Right lobe of liver (tissue), 6 donors: ENCODE measurements at regions not wholly inside any gene's neighbourhood (a gene's known extent, or its start where the extent isn't known, plus 50 kb on each side); places are given as distances from the start of the nearest gene placed in this dataset.

ENCODE experiments used
- ATAC-seq, 4 donors: fragments of 200-7000 bp; cut with Tn5 transposase; one replicate each; pipeline ENCODE4 v1.9.1; 2020; ENCODE audit warnings: mild to moderate bottlenecking in 4 of 4, moderate library complexity in 4 of 4
- DNase-seq, 3 donors: peaks; one replicate each; pipeline ENCODE4 v3.0.0-alpha.2; 2020
- H3K27ac ChIP-seq, 3 donors: fragments of 200-600 bp; one replicate each; pipeline ENCODE4 v1.8.0; 2022
- H3K27me3 ChIP-seq, 2 donors: fragments of 200-600 bp; one replicate each; pipeline ENCODE4 v1.8.0; 2022
- H3K36me3 ChIP-seq, 4 donors: fragments of 200-600 bp; sonication (generic) in 1 of 4; one replicate each; pipeline versions ENCODE4 v1.5.1 to v1.8.0; 2017 to 2022; ENCODE audit warnings: control low read depth in 1 of 4
- H3K4me1 ChIP-seq, 4 donors: fragments of 200-600 bp; sonication (generic) in 1 of 4; one replicate each; pipeline versions ENCODE4 v1.5.1 to v1.8.0; 2017 to 2022; ENCODE audit warnings: control low read depth in 1 of 4
- H3K4me3 ChIP-seq, 3 donors: fragments of 200-600 bp; one replicate each; pipeline ENCODE4 v1.8.0; 2022
- H3K9me3 ChIP-seq, 4 donors: fragments of 200-600 bp; sonication (generic) in 1 of 4; one replicate each; pipeline versions ENCODE4 v1.5.1 to v1.8.0; 2017 to 2022; ENCODE audit warnings: control low read depth in 1 of 4
- CTCF ChIP-seq, 4 donors: fragments of 200-600 bp in 3 of 4; fragments of 450-650 bp in 1 of 4; IDR thresholded peaks; one replicate each; pipeline versions ENCODE4 v1.5.1 to v1.8.0; 2016 to 2022; ENCODE audit warnings: antibody characterized with exemption in 4 of 4, mild to moderate bottlenecking in 2 of 4
- POLR2A ChIP-seq: fragments of 450-650 bp; IDR thresholded peaks from one replicate; pipeline ENCODE4 v1.6.1; 2017; ENCODE audit warnings: antibody characterized with exemption, mild to moderate bottlenecking
- WGBS: methylation state at CpG from one replicate; pipeline ENCODE4 v1.1.6; 2018; ENCODE audit warnings: low coverage, low lambda C conversion rate; ENCODE audit not compliant: insufficient coverage; ENCODE audit errors: missing lambda C conversion rate; 5-methylcytosine and 5-hydroxymethylcytosine counted together
- intact Hi-C, 2 donors: fragments of 100-400 bp; cut with DNase I; formaldehyde crosslinking; loops; one replicate each; pipeline versions ENCODE4 v1.11.2 to v1.14.1; 2022
- donor health status: DM: no; HTN: yes; CAD: no.
- donor health status: DM: no; HTN: no; CAD: no.
- donor health status: DM: no; HTN: no; CAD: no.
- donor health status: DM: no; HTN: yes; CAD: no.
- donor health status: DM: no; HTN: yes; CAD: no.

- no peak overlapping the region for H3K4me3 ChIP-seq
- no peaks in the 10 kb centered on the region for H3K27me3 ChIP-seq
- no peak overlapping the region for H3K27ac ChIP-seq
- WGBS: 67% methylated on average over 1 of the region's 2 CpGs
- H3K9me3 ChIP-seq: no peaks in the 10 kb centered on the region
- no peaks in the 10 kb centered on the region for H3K36me3 ChIP-seq
- no peak for DNase-seq
- intact Hi-C loops: no loop called here
- H3K4me1 ChIP-seq: no peaks in the 10 kb centered on the region
- peak in 1 of 4 donors; percentile 27 for ATAC-seq
- no peak for TF ChIP-seq POLR2A
- TF ChIP-seq CTCF (IDR thresholded peaks at IDR 0.05): no peak
Observed at GRCh38 chr2:42897358-42897757, 105.0 kb upstream of the HAAO start.

GRCh38 chr2:42895791-42896135 lies 103.4 kb upstream of the HAAO start:
- intact Hi-C loops: no loop called here
- Histone ChIP-seq H3K27ac (no peak overlapping the region), H3K9me3 (no peaks in the 10 kb centered on the region), H3K36me3 (no peaks in the 10 kb centered on the region), H3K4me1 (no peaks in the 10 kb centered on the region), H3K4me3 (no peak overlapping the region), H3K27me3 (no peaks in the 10 kb centered on the region)
- DNase-seq (no peak), ATAC-seq (no peak)
- TF ChIP-seq CTCF (IDR thresholded peaks at IDR 0.05): no peak
- no peak for TF ChIP-seq POLR2A
- 82% methylated on average over 3 of the region's 5 CpGs for WGBS

- Histone ChIP-seq H3K4me3 (no peak overlapping the region), H3K27ac (no peak overlapping the region), H3K36me3 (no peaks in the 10 kb centered on the region), H3K4me1 (no peaks in the 10 kb centered on the region), H3K27me3 (no peaks in the 10 kb centered on the region), H3K9me3 (no peaks in the 10 kb centered on the region)
- TF ChIP-seq POLR2A (no peak), CTCF (IDR thresholded peaks at IDR 0.05) (no peak)
- intact Hi-C loops: no loop called here
- DNase-seq (no peak), ATAC-seq (no peak)
- WGBS: 100% methylated on average over 2 of the region's 6 CpGs
Observed at GRCh38 chr2:42895134-42895790, 102.9 kb upstream of the HAAO start.

GRCh38 chr2:42893047-42893758 lies 100.8 kb upstream of the HAAO start:
- intact Hi-C loops: no loop called here

More at GRCh38 chr2:42893047-42893758, 100.8 kb upstream of the HAAO start:
- Histone ChIP-seq H3K27ac (no peak overlapping the region), H3K4me3 (no peak overlapping the region), H3K9me3 (no peaks in the 10 kb centered on the region), H3K27me3 (no peaks in the 10 kb centered on the region), H3K36me3 (no peaks in the 10 kb centered on the region), H3K4me1 (no peaks in the 10 kb centered on the region)
- WGBS: 67% methylated on average over 3 of the region's 5 CpGs
- DNase-seq (no peak), ATAC-seq (no peak)
- TF ChIP-seq POLR2A (no peak), CTCF (IDR thresholded peaks at IDR 0.05) (no peak)
